SU-DHL-6 (cell line): ENCODE measurements at regions not wholly inside any gene's neighbourhood (a gene's known extent, or its start where the extent isn't known, plus 50 kb on each side); places are given as distances from the start of the nearest gene placed in this dataset.

Experiments used
- CTCF ChIP-seq: fragments of 200-600 bp; sonication (generic); IDR thresholded peaks from one replicate; pipeline ENCODE4 v1.5.1; 2017; ENCODE audit warnings: antibody characterized with exemption, mild to moderate bottlenecking, low read length, moderate library complexity; ENCODE audit not compliant: insufficient read depth, poor library complexity, severe bottlenecking
- EZH2phosphoT487 ChIP-seq: fragments of 200-600 bp; sonication (generic), shearing (Covaris generic); conservative IDR thresholded peaks from 2 replicates; pipeline ENCODE4 v1.6.1; 2018; ENCODE audit warnings: mild to moderate bottlenecking, antibody characterized with exemption, low read length, moderate library complexity, mixed read lengths

- TF ChIP-seq CTCF (no peak), EZH2phosphoT487 (no peak)
These were observed 713.5 kb downstream of the FSCB start for GRCh38 chr14:43793579-43793978.
